ENCODE measurements at regions not wholly inside any gene's neighbourhood (a gene's known extent, or its start where the extent isn't known, plus 50 kb on each side); places are given as distances from the start of the nearest gene placed in this dataset.

DNA sequence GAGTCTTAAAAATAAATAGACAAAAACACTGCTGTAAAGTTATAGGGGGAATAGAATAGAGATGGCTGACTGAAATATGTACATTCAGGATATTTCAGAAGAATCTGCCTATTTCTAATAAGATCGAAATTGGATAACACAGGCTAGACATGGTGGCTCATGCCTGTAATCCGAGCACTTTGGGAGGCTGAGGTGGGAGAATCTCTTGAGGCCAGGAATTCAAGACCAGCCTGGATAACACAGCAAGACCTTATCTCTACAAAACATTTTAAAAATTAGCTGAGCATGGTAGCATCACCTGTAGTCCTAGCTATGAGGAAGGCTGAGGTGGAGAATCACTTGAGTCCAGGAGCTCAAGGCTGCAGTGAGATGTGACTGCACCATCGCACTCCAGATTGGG, 146.6 kb upstream of the CCDC150 start:
- TF ChIP-seq, protein P1, sequence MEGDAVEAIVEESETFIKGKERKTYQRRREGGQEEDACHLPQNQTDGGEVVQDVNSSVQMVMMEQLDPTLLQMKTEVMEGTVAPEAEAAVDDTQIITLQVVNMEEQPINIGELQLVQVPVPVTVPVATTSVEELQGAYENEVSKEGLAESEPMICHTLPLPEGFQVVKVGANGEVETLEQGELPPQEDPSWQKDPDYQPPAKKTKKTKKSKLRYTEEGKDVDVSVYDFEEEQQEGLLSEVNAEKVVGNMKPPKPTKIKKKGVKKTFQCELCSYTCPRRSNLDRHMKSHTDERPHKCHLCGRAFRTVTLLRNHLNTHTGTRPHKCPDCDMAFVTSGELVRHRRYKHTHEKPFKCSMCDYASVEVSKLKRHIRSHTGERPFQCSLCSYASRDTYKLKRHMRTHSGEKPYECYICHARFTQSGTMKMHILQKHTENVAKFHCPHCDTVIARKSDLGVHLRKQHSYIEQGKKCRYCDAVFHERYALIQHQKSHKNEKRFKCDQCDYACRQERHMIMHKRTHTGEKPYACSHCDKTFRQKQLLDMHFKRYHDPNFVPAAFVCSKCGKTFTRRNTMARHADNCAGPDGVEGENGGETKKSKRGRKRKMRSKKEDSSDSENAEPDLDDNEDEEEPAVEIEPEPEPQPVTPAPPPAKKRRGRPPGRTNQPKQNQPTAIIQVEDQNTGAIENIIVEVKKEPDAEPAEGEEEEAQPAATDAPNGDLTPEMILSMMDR (IDR thresholded peaks at IDR 0.05; ENCODE audit: control extremely low read depth, extremely low read depth, low read depth, missing control alignments): no peak
- DNase-seq (ENCODE audit: extremely low spot score): no peak
- ChIA-PET CTCF (no interaction called here), POLR2A (no interaction called here)

DNA sequence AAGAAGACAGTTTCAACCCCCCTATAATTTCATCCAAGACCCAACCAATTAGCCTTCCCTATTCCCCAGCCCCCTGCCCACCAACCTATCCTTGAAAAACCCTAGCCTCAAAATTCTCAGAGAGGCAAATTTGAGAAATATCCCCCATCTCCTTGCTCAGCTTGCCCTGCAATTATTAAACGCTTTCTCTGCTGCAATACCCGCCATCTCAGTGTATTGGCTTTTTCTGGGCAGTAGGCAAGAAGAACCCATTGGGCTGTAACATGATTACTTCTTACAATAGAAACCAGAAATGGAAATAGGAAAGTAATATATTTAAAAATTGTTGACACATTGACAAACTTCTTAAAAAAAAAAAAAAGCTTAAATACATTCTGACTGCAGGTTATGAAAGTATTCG, 140.6 kb upstream of the CCDC150 start:
- TF ChIP-seq, protein P1 (IDR thresholded peaks at IDR 0.05; ENCODE audit: control extremely low read depth, extremely low read depth, low read depth, missing control alignments): no peak
- ChIA-PET CTCF (interaction anchor here (0.8 to 2.1 kb wide), 2 partner anchors 13 to 19 kb away, joined by 4 to 8 read pairs; no protein-coding TSS in a partner anchor), POLR2A (no interaction called here)
- no peak for DNase-seq (ENCODE audit: extremely low spot score)

DNA sequence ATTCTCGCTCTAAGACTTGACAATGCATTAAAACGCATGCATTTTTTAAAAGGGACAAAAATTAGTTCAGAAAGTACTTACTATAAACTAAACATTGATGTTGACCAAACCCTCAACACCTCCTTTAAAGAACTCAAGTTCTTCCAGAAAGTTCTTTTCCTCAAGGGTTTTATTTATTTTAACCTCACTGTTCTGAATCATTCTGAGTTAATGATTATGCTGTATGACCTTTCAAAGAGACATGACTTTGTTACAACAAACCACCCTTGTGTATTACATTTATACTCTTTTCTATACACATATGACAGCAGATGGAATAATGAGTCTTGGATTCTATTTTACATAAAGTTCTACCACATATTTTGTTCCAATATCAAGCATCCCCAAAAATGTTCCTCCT, 139.8 kb upstream of the CCDC150 start:
- ChIA-PET CTCF (no interaction called here), POLR2A (no interaction called here)
- DNase-seq (ENCODE audit: extremely low spot score): no peak
- TF ChIP-seq, protein P1 (IDR thresholded peaks at IDR 0.05; ENCODE audit: control extremely low read depth, extremely low read depth, low read depth, missing control alignments): no peak

DNA sequence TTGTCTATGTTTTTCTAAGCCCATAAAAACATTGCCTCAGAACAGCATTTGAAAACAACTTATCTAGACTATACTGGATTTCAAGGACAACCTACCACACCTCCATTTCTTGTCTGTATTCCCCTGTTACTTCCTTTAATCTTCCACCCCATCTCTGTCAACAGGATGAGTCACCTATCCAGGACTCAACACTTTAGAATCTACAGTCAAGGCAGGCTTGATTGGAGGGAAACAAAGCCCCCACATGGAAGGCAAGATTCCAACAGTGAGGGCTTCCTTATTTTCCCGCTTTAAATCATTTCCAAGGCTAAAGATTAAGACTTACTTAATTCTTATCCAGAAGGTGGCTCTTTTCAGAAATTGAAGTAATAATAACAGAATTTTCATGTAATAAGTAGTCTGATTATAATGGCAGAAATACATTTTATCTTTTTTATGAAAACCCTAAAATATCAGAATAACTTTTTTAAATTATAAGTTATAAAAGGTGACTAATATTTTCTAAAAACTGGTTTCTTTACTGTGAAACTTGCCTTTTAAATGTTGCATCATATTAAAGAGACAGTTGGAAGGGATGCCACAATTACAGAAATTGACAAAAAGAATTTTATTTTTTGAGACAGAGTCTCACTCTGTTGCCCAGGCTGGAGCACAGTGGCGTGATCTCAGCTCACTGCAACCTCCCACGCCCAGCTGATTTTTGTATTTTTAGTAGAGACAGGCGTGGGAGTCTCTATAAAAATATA, 138.7 kb upstream of the CCDC150 start:
- TF ChIP-seq, protein P1 (IDR thresholded peaks at IDR 0.05; ENCODE audit: control extremely low read depth, extremely low read depth, low read depth, missing control alignments): no peak
- no peak for DNase-seq (ENCODE audit: extremely low spot score)
- POLR2A ChIA-PET: no interaction called here
- CTCF ChIA-PET: no interaction called here

DNA sequence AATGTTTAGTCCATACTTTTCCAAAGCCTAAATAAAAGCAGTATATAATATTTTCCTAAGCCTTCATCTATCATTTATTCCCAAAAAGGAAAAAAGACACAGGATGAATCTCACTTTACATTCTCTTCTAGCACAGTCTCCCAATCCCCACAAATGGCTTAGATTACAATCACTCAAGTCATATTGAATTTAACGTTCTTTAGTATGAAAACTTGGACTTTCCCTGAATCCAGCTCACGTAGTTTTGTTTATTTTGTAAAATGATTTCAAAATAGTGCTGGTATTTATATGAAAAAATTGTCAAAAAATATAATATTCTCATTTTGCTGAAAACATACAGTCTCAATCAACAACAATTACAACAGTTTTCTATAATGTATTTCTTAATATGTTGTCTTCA, 137.7 kb upstream of the CCDC150 start:
- DNase-seq (ENCODE audit: extremely low spot score): no peak
- ChIA-PET CTCF (interaction anchor here (1.4 to 1.5 kb wide), 2 partner anchors 12 to 15 kb away, joined by 3 to 5 read pairs; no protein-coding TSS in a partner anchor), POLR2A (no interaction called here)
- TF ChIP-seq, protein P1 (IDR thresholded peaks at IDR 0.05; ENCODE audit: control extremely low read depth, extremely low read depth, low read depth, missing control alignments): no peak

DNA sequence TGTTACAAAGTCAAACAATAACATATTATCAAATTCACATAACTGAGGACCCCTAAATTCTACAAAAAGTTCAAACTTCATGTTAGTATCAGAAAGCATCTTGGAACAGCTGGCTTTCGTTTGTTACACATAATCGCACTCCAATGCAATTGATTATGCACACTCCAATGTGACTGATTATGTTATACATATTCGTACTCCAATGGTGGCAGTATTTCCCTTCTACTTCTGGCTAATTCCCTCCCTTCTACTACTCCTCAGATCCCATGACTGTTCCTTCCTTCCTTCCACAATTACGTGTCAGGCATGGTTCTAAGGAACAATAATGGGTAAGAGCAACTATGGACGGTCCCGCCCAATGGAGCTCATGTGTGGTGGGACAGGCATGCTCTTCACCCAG, 137.1 kb upstream of the CCDC150 start:
- TF ChIP-seq, protein P1 (IDR thresholded peaks at IDR 0.05; ENCODE audit: control extremely low read depth, extremely low read depth, low read depth, missing control alignments): no peak
- DNase-seq (ENCODE audit: extremely low spot score): no peak
- CTCF ChIA-PET: interaction anchor here (1.0 to 1.5 kb wide), 3 partner anchors 13 to 16 kb away, joined by 3 to 5 read pairs (median 3); no protein-coding TSS in a partner anchor
- POLR2A ChIA-PET: no interaction called here

Measured in GM10248 (cell line).